Mammary epithelial cell (primary cell): ENCODE measurements at regions not wholly inside any gene's neighbourhood (a gene's known extent, or its start where the extent isn't known, plus 50 kb on each side); places are given as distances from the start of the nearest gene placed in this dataset.

ENCODE experiments used
- EZH2 ChIP-seq: IDR thresholded peaks from 2 replicates; pipeline ENCODE4 v1.6.1; 2012; ENCODE audit warnings: low read length, inconsistent platforms, borderline replicate concordance
- TF ChIP-seq, protein P1 (sequence below), 2 donors: IDR thresholded peaks in 1 of 2; conservative IDR thresholded peaks in 1 of 2; 2 replicates each; pipeline ENCODE4 v1.5.1; 2011 to 2012; ENCODE audit warnings: inconsistent platforms in 2 of 2, low read length in 2 of 2, mild to moderate bottlenecking in 2 of 2, control low read depth in 1 of 2, low read depth in 1 of 2; ENCODE audit not compliant: insufficient read depth in 1 of 2; ENCODE audit errors: extremely low read depth in 1 of 2

DNA sequence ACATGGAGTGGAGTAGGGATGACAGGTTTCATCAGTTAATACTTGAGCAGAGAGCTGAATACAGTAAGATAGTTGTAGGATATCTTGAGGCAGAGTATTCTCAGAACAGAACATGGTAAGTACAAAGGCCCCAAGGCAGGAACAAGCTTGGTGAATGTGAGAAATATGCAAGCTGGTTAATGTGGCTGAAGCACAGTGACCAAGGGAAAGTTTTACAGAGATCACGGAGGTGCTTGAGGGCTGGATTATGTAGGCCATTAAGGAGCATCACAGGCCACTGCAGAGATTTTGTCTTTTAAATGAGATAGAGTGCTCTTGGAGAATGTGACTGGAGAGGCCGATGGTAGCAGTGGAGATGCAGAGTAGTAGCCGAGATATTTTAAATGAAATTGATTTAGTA is 54.0 kb upstream of the BOLA1 start:
- TF ChIP-seq, protein P1, sequence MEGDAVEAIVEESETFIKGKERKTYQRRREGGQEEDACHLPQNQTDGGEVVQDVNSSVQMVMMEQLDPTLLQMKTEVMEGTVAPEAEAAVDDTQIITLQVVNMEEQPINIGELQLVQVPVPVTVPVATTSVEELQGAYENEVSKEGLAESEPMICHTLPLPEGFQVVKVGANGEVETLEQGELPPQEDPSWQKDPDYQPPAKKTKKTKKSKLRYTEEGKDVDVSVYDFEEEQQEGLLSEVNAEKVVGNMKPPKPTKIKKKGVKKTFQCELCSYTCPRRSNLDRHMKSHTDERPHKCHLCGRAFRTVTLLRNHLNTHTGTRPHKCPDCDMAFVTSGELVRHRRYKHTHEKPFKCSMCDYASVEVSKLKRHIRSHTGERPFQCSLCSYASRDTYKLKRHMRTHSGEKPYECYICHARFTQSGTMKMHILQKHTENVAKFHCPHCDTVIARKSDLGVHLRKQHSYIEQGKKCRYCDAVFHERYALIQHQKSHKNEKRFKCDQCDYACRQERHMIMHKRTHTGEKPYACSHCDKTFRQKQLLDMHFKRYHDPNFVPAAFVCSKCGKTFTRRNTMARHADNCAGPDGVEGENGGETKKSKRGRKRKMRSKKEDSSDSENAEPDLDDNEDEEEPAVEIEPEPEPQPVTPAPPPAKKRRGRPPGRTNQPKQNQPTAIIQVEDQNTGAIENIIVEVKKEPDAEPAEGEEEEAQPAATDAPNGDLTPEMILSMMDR (conservative IDR thresholded peaks at IDR 0.05 in 1 of 2, IDR thresholded peaks at IDR 0.05 in 1 of 2; ENCODE audit: extremely low read depth in 1 of 2, insufficient read depth in 1 of 2, low read depth in 1 of 2, low read length in 2 of 2), result no peak
- TF ChIP-seq EZH2, result no peak
